ENCODE measurements at regions not wholly inside any gene's neighbourhood (a gene's known extent, or its start where the extent isn't known, plus 50 kb on each side); places are given as distances from the start of the nearest gene placed in this dataset.

DNA sequence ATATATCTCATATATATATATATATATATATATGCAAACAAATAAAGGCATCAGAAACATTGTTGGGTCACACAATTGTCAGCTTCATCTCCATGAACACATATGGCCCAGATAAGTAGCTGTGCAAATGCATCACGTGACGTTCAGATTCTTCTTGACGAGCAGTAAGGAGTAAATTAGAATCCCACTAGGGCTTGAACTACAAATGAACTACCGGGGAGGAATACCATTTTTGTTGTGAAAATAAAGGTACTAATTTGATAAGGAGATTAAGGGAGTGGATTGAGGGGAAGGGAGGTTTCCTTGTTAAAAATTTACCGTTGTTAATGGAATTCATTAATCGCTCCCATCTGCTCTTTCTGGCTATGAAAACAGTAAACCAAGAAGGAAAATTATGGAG, 186.5 kb upstream of the COPS8 start:
- no peaks in the 10 kb centered on the region for H3K4me1 Mint-ChIP-seq (ENCODE audit: low read depth)
- H3K36me3 Mint-ChIP-seq (ENCODE audit: low read depth), result no peaks in the 10 kb centered on the region
- H3K27ac Mint-ChIP-seq, result no peak overlapping the region
- H3K9me3 Mint-ChIP-seq, result no peaks in the 10 kb centered on the region
- H3K4me3 Mint-ChIP-seq, result no peak overlapping the region
- DNase-seq, result no peak
- H3K27me3 Mint-ChIP-seq, result peaks cover 21% of the 10 kb centered on the region

GRCh38 chr2:236899950-236900640, 185.6 kb upstream of the COPS8 start:
- H3K27me3 Mint-ChIP-seq, result peaks cover 23% of the 10 kb centered on the region
- H3K9me3 Mint-ChIP-seq, result no peaks in the 10 kb centered on the region
- no peaks in the 10 kb centered on the region for H3K4me1 Mint-ChIP-seq (ENCODE audit: low read depth)
- no peak for DNase-seq
- no peaks in the 10 kb centered on the region for H3K36me3 Mint-ChIP-seq (ENCODE audit: low read depth)
- no peak overlapping the region for H3K27ac Mint-ChIP-seq
- no peak overlapping the region for H3K4me3 Mint-ChIP-seq

- Mint-ChIP-seq H3K27ac (no peak overlapping the region), H3K4me3 (no peak overlapping the region), H3K9me3 (no peaks in the 10 kb centered on the region), H3K27me3 (peaks cover 23% of the 10 kb centered on the region), H3K36me3 (ENCODE audit: low read depth) (no peaks in the 10 kb centered on the region), H3K4me1 (ENCODE audit: low read depth) (no peaks in the 10 kb centered on the region)
- no peak for DNase-seq
Measured at GRCh38 chr2:236901956-236902355, 183.7 kb upstream of the COPS8 start.

GRCh38 chr2:236903978-236904377, 181.7 kb upstream of the COPS8 start:
- no peaks in the 10 kb centered on the region for H3K4me1 Mint-ChIP-seq (ENCODE audit: low read depth)
- peaks cover 23% of the 10 kb centered on the region for H3K27me3 Mint-ChIP-seq
- H3K36me3 Mint-ChIP-seq (ENCODE audit: low read depth), result no peaks in the 10 kb centered on the region
- no peak overlapping the region for H3K4me3 Mint-ChIP-seq
- H3K27ac Mint-ChIP-seq, result no peak overlapping the region
- H3K9me3 Mint-ChIP-seq, result no peaks in the 10 kb centered on the region
- no peak for DNase-seq

DNA sequence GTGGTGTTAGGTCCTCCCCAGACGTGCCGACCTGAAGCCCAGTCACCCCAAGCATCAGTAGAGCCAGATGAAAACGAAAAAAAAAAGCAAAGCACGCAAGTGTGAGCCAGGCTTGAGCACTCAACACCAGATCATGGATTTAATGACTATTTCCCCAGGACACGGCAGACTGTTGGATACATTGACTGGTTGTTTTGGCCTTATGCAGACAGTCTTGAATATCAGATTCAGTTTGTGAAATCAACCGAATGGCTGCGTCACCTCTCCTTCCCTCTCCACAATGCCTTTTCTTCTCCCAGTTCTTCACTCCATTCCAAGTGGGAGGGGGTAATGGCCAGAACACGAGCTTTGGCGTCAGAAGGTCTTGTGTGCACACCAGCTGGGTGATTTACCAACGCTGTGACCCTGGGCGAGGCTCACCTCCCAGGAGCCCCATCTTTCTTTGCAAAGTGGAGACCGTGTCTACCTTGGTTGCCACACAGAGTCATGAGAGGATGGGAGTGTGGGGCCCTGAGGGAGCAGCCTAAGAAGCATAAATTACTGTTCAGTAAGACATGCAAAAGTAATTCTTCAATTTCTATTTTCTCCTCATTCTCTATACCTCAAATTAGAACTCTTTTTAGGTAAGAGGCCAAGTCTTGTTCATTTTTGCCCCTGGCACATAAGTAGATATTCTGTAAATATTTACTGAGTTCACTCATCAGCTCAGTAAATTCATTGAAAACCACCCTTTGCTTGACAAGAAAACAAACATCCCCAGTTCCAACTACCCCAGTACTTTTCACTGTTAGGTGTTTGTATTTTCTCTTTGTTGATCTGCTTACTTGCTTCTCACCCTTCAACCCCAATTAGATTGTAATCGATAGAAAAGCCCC, 181.1 kb upstream of the COPS8 start:
- no peak overlapping the region for H3K27ac Mint-ChIP-seq
- H3K27me3 Mint-ChIP-seq, result peaks cover 23% of the 10 kb centered on the region
- no peak overlapping the region for H3K4me3 Mint-ChIP-seq
- no peak for DNase-seq
- no peaks in the 10 kb centered on the region for H3K36me3 Mint-ChIP-seq (ENCODE audit: low read depth)
- H3K9me3 Mint-ChIP-seq, result no peaks in the 10 kb centered on the region
- H3K4me1 Mint-ChIP-seq (ENCODE audit: low read depth), result no peaks in the 10 kb centered on the region

- Mint-ChIP-seq H3K27me3 (peaks cover 24% of the 10 kb centered on the region), H3K36me3 (ENCODE audit: low read depth) (no peaks in the 10 kb centered on the region), H3K4me1 (ENCODE audit: low read depth) (no peaks in the 10 kb centered on the region), H3K9me3 (no peaks in the 10 kb centered on the region), H3K27ac (no peak overlapping the region), H3K4me3 (no peak overlapping the region)
- DNase-seq, result no peak
Measured at GRCh38 chr2:236905976-236906375, 179.7 kb upstream of the COPS8 start.

DNA sequence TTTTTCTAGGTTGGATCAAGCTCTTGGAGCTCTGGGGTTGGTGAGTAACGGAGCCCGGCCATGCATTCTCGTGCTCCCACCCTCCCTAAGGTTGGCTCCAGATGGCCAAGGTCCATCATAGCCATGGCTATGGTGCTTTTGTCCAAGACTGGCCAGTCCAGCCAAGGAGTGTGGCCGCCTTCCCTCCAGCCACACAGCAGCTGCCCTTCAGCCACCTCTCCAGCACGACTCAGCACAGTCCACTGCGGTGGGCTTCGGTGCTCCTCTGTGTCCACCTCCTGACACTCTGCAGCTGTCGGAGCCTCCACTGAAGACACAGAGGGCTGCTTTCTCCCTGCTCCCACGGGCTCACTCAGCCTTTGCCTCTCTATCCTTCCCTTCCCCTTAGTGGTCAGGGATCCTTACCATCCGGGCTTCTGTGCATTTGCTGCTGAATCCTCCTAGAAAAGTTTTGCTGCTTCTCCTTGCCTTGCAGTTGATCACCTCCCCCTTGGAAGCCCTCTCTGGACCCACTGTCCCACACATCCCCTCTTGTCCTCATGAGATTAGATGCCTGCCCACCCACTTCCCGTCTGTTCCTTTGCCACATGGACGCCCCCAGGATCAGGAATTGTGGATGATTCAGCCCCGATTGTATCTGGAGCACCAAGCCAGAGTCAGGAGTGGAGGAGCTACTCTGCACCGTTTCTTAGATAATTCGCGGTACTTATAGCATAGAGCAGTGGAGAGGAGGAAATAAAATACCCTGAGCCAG, 177.1 kb upstream of the COPS8 start:
- no peak overlapping the region for H3K4me3 Mint-ChIP-seq
- H3K27me3 Mint-ChIP-seq, result peaks cover 21% of the 10 kb centered on the region
- H3K4me1 Mint-ChIP-seq (ENCODE audit: low read depth), result no peaks in the 10 kb centered on the region
- H3K36me3 Mint-ChIP-seq (ENCODE audit: low read depth), result no peaks in the 10 kb centered on the region
- no peak overlapping the region for H3K27ac Mint-ChIP-seq
- no peak for DNase-seq
- no peaks in the 10 kb centered on the region for H3K9me3 Mint-ChIP-seq

GRCh38 chr2:236909193-236909504, 176.5 kb upstream of the COPS8 start:
- no peaks in the 10 kb centered on the region for H3K4me1 Mint-ChIP-seq (ENCODE audit: low read depth)
- no peaks in the 10 kb centered on the region for H3K36me3 Mint-ChIP-seq (ENCODE audit: low read depth)
- H3K27me3 Mint-ChIP-seq, result peaks cover 16% of the 10 kb centered on the region
- H3K9me3 Mint-ChIP-seq, result no peaks in the 10 kb centered on the region
- H3K4me3 Mint-ChIP-seq, result no peak overlapping the region
- DNase-seq, result no peak
- H3K27ac Mint-ChIP-seq, result no peak overlapping the region

DNA sequence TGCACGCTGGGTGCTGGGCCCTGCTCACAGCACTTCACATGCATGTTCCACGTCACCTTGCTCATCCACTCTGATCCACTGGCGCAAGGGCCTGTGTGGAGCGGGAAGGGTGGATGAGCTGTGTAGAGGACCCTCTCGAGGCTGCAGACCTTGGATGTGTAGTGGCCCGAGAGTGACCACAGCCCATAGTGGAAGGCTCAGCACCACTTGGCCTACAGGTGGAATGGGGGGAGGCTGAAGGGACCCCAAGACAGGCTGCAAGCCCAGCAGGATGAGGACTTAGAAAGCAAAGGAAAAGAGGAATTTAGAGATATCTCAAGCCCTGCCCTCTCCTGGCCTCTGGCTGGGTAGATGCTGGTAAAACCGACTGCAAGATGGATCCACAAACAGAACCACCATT, 175.9 kb upstream of the COPS8 start:
- Mint-ChIP-seq H3K27me3 (peaks cover 13% of the 10 kb centered on the region), H3K36me3 (ENCODE audit: low read depth) (no peaks in the 10 kb centered on the region), H3K4me3 (no peak overlapping the region), H3K9me3 (no peaks in the 10 kb centered on the region), H3K27ac (no peak overlapping the region), H3K4me1 (ENCODE audit: low read depth) (no peaks in the 10 kb centered on the region)
- DNase-seq, result no peak

GRCh38 chr2:236910781-236911495, 174.8 kb upstream of the COPS8 start:
- no peaks in the 10 kb centered on the region for H3K4me1 Mint-ChIP-seq (ENCODE audit: low read depth)
- H3K9me3 Mint-ChIP-seq, result no peaks in the 10 kb centered on the region
- DNase-seq, result no peak
- H3K27me3 Mint-ChIP-seq, result peaks cover 14% of the 10 kb centered on the region
- no peaks in the 10 kb centered on the region for H3K36me3 Mint-ChIP-seq (ENCODE audit: low read depth)
- no peak overlapping the region for H3K4me3 Mint-ChIP-seq
- no peak overlapping the region for H3K27ac Mint-ChIP-seq

GRCh38 chr2:236912326-236913120, 173.2 kb upstream of the COPS8 start:
- H3K27me3 Mint-ChIP-seq, result peaks cover 18% of the 10 kb centered on the region

DNA sequence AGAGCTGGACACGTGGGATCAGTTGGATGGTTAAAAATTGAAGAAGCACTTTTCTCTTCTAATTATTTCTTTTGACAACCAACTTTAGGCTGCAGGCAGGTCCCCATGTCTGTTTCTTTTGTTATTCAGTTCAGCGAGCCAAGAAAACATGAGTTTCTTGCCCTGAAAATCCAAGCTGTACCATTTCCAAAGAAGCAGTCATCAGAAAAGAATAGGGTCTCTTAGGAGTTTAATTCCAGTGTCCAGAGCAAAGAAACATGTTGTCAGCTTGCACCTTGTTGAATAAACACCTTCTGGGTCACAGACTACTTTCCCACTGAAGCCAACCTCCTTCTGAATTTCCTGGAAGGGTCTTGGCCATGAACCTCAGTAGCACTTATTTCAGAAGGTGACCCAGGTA, 170.5 kb upstream of the COPS8 start:
- Mint-ChIP-seq H3K36me3 (ENCODE audit: low read depth) (no peaks in the 10 kb centered on the region), H3K27me3 (peaks cover 21% of the 10 kb centered on the region), H3K4me1 (ENCODE audit: low read depth) (no peaks in the 10 kb centered on the region), H3K9me3 (no peaks in the 10 kb centered on the region), H3K27ac (no peak overlapping the region), H3K4me3 (no peak overlapping the region)
- DNase-seq, result no peak

More at GRCh38 chr2:236912326-236913120, 173.2 kb upstream of the COPS8 start:
- Mint-ChIP-seq H3K9me3 (no peaks in the 10 kb centered on the region), H3K27ac (no peak overlapping the region), H3K4me1 (ENCODE audit: low read depth) (no peaks in the 10 kb centered on the region), H3K36me3 (ENCODE audit: low read depth) (no peaks in the 10 kb centered on the region), H3K4me3 (no peak overlapping the region)
- no peak for DNase-seq

DNA sequence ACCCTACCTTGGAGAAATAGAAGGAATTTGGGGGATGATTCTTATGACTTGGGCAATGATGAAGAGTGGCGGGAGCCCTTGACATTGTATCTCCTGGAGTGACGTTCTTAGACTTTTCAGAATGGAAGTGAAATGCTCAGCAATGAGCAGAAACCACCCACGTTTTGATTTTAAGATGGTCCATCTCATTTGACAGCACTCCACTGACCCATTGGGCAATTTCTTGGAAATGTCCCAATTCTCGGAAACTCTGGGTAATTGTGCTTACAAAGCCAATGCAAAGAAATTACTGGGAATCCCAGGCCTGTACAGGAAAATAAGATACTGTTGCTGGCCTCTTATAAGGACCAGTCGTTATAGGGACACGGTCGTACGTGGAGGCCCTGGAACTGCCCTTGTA, 170.0 kb upstream of the COPS8 start:
- no peaks in the 10 kb centered on the region for H3K9me3 Mint-ChIP-seq
- DNase-seq, result no peak
- H3K27ac Mint-ChIP-seq, result no peak overlapping the region
- H3K36me3 Mint-ChIP-seq (ENCODE audit: low read depth), result no peaks in the 10 kb centered on the region
- peaks cover 23% of the 10 kb centered on the region for H3K27me3 Mint-ChIP-seq
- no peak overlapping the region for H3K4me3 Mint-ChIP-seq
- H3K4me1 Mint-ChIP-seq (ENCODE audit: low read depth), result no peaks in the 10 kb centered on the region

GRCh38 chr2:236916181-236916580, 169.5 kb upstream of the COPS8 start:
- H3K4me3 Mint-ChIP-seq, result no peak overlapping the region
- H3K9me3 Mint-ChIP-seq, result no peaks in the 10 kb centered on the region
- peaks cover 24% of the 10 kb centered on the region for H3K27me3 Mint-ChIP-seq
- no peak for DNase-seq
- H3K36me3 Mint-ChIP-seq (ENCODE audit: low read depth), result no peaks in the 10 kb centered on the region
- H3K27ac Mint-ChIP-seq, result no peak overlapping the region
- H3K4me1 Mint-ChIP-seq (ENCODE audit: low read depth), result no peaks in the 10 kb centered on the region
